Endodermal cell (in vitro differentiated cells): ENCODE measurements at regions not wholly inside any gene's neighbourhood (a gene's known extent, or its start where the extent isn't known, plus 50 kb on each side); places are given as distances from the start of the nearest gene placed in this dataset.

ENCODE experiments used
- DNase-seq: peaks from one replicate; pipeline ENCODE4 v3.0.0-alpha.2; 2017
- H3K27ac ChIP-seq: 2 replicates; pipeline ENCODE4 v1.5.1; 2013; ENCODE audit warnings: mild to moderate bottlenecking, low read depth, low read length, moderate library complexity
- H3K27me3 ChIP-seq: 2 replicates; pipeline ENCODE4 v1.6.1; 2013; ENCODE audit warnings: mild to moderate bottlenecking, low read length, moderate library complexity; ENCODE audit not compliant: insufficient read depth, control insufficient read depth, poor library complexity, severe bottlenecking
- H3K36me3 ChIP-seq: 2 replicates; pipeline ENCODE4 v1.7.0; 2013; ENCODE audit warnings: mild to moderate bottlenecking, low read length, moderate library complexity; ENCODE audit not compliant: control insufficient read depth, insufficient read depth
- H3K4me1 ChIP-seq: one replicate; pipeline ENCODE4 v1.7.0; 2013; ENCODE audit warnings: low read length; ENCODE audit not compliant: control insufficient read depth, insufficient read depth
- H3K4me3 ChIP-seq: 2 replicates; pipeline ENCODE4 v1.5.1; 2013; ENCODE audit warnings: mild to moderate bottlenecking, low read length, moderate library complexity
- H3K9ac ChIP-seq: 2 replicates; pipeline ENCODE4 v1.6.1; 2013; ENCODE audit warnings: mild to moderate bottlenecking, low read length, moderate library complexity; ENCODE audit not compliant: poor library complexity, severe bottlenecking; ENCODE audit errors: extremely low read depth
- H3K9me3 ChIP-seq: 2 replicates; pipeline ENCODE4 v1.6.1; 2013; ENCODE audit warnings: mild to moderate bottlenecking, low read length, moderate library complexity; ENCODE audit not compliant: control insufficient read depth
- H3K27ac Mint-ChIP-seq: 2 replicates; pipeline ENCODE4 v1.8.0; 2020; ENCODE audit warnings: mixed read lengths
- H3K27me3 Mint-ChIP-seq: 2 replicates; pipeline ENCODE4 v1.8.0; 2021; ENCODE audit warnings: mild to moderate bottlenecking, mixed read lengths; ENCODE audit not compliant: insufficient read depth
- H3K36me3 Mint-ChIP-seq: 2 replicates; pipeline ENCODE4 v1.8.0; 2020; ENCODE audit warnings: low read depth, mixed read lengths
- H3K4me1 Mint-ChIP-seq: 2 replicates; pipeline ENCODE4 v1.8.0; 2020; ENCODE audit warnings: mixed read lengths
- H3K4me3 Mint-ChIP-seq: 2 replicates; pipeline ENCODE4 v1.8.0; 2020; ENCODE audit warnings: mild to moderate bottlenecking, moderate library complexity, mixed read lengths
- H3K9me3 Mint-ChIP-seq: 2 replicates; pipeline ENCODE4 v1.8.0; 2020; ENCODE audit warnings: mild to moderate bottlenecking, mixed read lengths
- CTCF ChIP-seq: fragments of 200-600 bp; sonication (generic); conservative IDR thresholded peaks from 2 replicates; pipeline ENCODE4 v1.5.0; 2021; ENCODE audit warnings: antibody characterized with exemption, mild to moderate bottlenecking
- WGBS, 2 experiments: methylation state at CpG; one replicate each; pipeline versions ENCODE4 v1.1.5 to v1.1.7; 2013; ENCODE audit warnings: missing lambda C conversion rate in 2 of 2, mixed read lengths in 1 of 2; ENCODE audit not compliant: insufficient coverage in 1 of 2, insufficient read length in 1 of 2; 5-methylcytosine and 5-hydroxymethylcytosine counted together

- WGBS, 2 experiments: 94 to 96% methylated on average over 5 of the region's 5 CpGs
- Histone ChIP-seq H3K27ac (no peak overlapping the region), H3K4me1 (peaks cover 3% of the 10 kb centered on the region), H3K9ac (no peak overlapping the region), H3K36me3 (no peaks in the 10 kb centered on the region), H3K4me3 (no peak overlapping the region), H3K9me3 (peaks cover 8% of the 10 kb centered on the region), H3K27me3 (no peaks in the 10 kb centered on the region)
- Mint-ChIP-seq H3K9me3 (peaks cover 6% of the 10 kb centered on the region), H3K4me3 (no peak overlapping the region), H3K36me3 (no peaks in the 10 kb centered on the region), H3K4me1 (peaks cover 10% of the 10 kb centered on the region), H3K27me3 (peaks cover 5% of the 10 kb centered on the region), H3K27ac (no peak overlapping the region)
- TF ChIP-seq CTCF: no peak
- DNase-seq: no peak
Measured at GRCh38 chr3:194798486-194798885, 112.8 kb downstream of the FAM43A start.

GRCh38 chr3:194800002-194800401 lies 114.3 kb downstream of the FAM43A start:
- no peak for DNase-seq
- peaks cover 8% of the 10 kb centered on the region for H3K9me3 ChIP-seq
- H3K36me3 ChIP-seq: no peaks in the 10 kb centered on the region
- WGBS, 2 experiments: 87 to 89% methylated on average over 9 to 10 of the region's 10 CpGs
- H3K27ac Mint-ChIP-seq: no peak overlapping the region
- H3K4me3 ChIP-seq: no peak overlapping the region
- H3K27ac ChIP-seq: no peak overlapping the region
- peaks cover 7% of the 10 kb centered on the region for H3K27me3 ChIP-seq
- H3K4me1 Mint-ChIP-seq: peaks cover 10% of the 10 kb centered on the region
- TF ChIP-seq CTCF: no peak
- H3K4me3 Mint-ChIP-seq: no peak overlapping the region
- H3K9me3 Mint-ChIP-seq: peaks cover 4% of the 10 kb centered on the region
- H3K36me3 Mint-ChIP-seq: no peaks in the 10 kb centered on the region
- H3K4me1 ChIP-seq: peaks cover 3% of the 10 kb centered on the region
- peaks cover 8% of the 10 kb centered on the region for H3K27me3 Mint-ChIP-seq
- no peak overlapping the region for H3K9ac ChIP-seq

- no peaks in the 10 kb centered on the region for H3K36me3 Mint-ChIP-seq
- WGBS, 2 experiments: 51 to 78% methylated on average over 13 to 23 of the region's 23 CpGs
- DNase-seq: peak; percentile 47
- no peak overlapping the region for H3K27ac Mint-ChIP-seq
- peaks cover 10% of the 10 kb centered on the region for H3K4me1 Mint-ChIP-seq
- Histone ChIP-seq H3K36me3 (no peaks in the 10 kb centered on the region), H3K27me3 (peaks cover 7% of the 10 kb centered on the region), H3K9ac (no peak overlapping the region), H3K27ac (peak overlapping the region; percentile 82), H3K4me1 (peaks cover 3% of the 10 kb centered on the region), H3K9me3 (no peaks in the 10 kb centered on the region), H3K4me3 (no peak overlapping the region)
- no peak for TF ChIP-seq CTCF
- H3K9me3 Mint-ChIP-seq: no peaks in the 10 kb centered on the region
- H3K4me3 Mint-ChIP-seq: no peak overlapping the region
- peaks cover 8% of the 10 kb centered on the region for H3K27me3 Mint-ChIP-seq
Measured at GRCh38 chr3:194801461-194802432, 116.1 kb downstream of the FAM43A start.
